Naive thymus-derived CD8-positive, alpha-beta T cell (primary cell): ENCODE measurements at regions not wholly inside any gene's neighbourhood (a gene's known extent, or its start where the extent isn't known, plus 50 kb on each side); places are given as distances from the start of the nearest gene placed in this dataset.
"Not testable (repeated sequence)": the region's sequence is repeated elsewhere in the genome, so short reads cannot be mapped to it uniquely, and the experiment has no call there.

ENCODE experiments used
- ATAC-seq, 2 donors: fragments of 150-1000 bp; cut with Tn5 transposase in 1 of 2; sonication (Bioruptor Pico), chemical (Tn5 transposase) in 1 of 2; 1 replicate in 1 of 2; 2 replicates in 1 of 2; pipeline ENCODE4 v1.10.0; 2021; ENCODE audit warnings: mild to moderate bottlenecking in 2 of 2, moderate library complexity in 2 of 2
- POLR2A ChIA-PET: fragments of 350-600 bp; sonication (Branson Sonifier 250); formaldehyde crosslinking; loops from one replicate; lab custom pipeline; 2021; ENCODE audit warnings: antibody characterized with exemption; lab: Charles Lee
- DNase-seq, 10 donors: peaks; one replicate each; pipeline versions ENCODE4 v3.0.0 to v3.0.0-alpha.2; 2020 to 2022
- H3K27ac Mint-ChIP-seq, 10 donors: one replicate each; pipeline ENCODE4 v1.8.0; 2020 to 2022; ENCODE audit warnings: mild to moderate bottlenecking in 10 of 10, mixed read lengths in 10 of 10, moderate library complexity in 4 of 10, inconsistent platforms in 1 of 10
- H3K27me3 Mint-ChIP-seq, 5 donors: one replicate each; pipeline ENCODE4 v1.8.0; 2021 to 2022; ENCODE audit warnings: mixed read lengths in 5 of 5
- H3K36me3 Mint-ChIP-seq, 3 donors: one replicate each; pipeline ENCODE4 v1.8.0; 2020 to 2022; ENCODE audit warnings: mixed read lengths in 3 of 3, mild to moderate bottlenecking in 2 of 3, inconsistent platforms in 1 of 3
- H3K4me1 Mint-ChIP-seq, 4 donors: one replicate each; pipeline ENCODE4 v1.8.0; 2021 to 2022; ENCODE audit warnings: mixed read lengths in 4 of 4
- H3K4me3 Mint-ChIP-seq, 10 donors: one replicate each; pipeline ENCODE4 v1.8.0; 2020 to 2022; ENCODE audit warnings: mild to moderate bottlenecking in 10 of 10, mixed read lengths in 10 of 10, moderate library complexity in 6 of 10, inconsistent platforms in 1 of 10
- H3K9me3 Mint-ChIP-seq, 9 donors: one replicate each; pipeline ENCODE4 v1.8.0; 2020 to 2022; ENCODE audit warnings: mixed read lengths in 9 of 9, mild to moderate bottlenecking in 3 of 9, inconsistent platforms in 1 of 9, moderate library complexity in 1 of 9

- H3K27ac Mint-ChIP-seq: no peak overlapping the region
- H3K4me3 Mint-ChIP-seq: no peak overlapping the region
- H3K27me3 Mint-ChIP-seq: peaks cover 0 to 16% (median 4%) of the 10 kb centered on the region in 5 donors
- ATAC-seq (no peak), DNase-seq (no peak)
- no peaks in the 10 kb centered on the region for H3K36me3 Mint-ChIP-seq
- peaks cover 0 to 9% (median 0%) of the 10 kb centered on the region in 9 donors for H3K9me3 Mint-ChIP-seq
- peaks cover 0 to 2% (median 0%) of the 10 kb centered on the region in 4 donors for H3K4me1 Mint-ChIP-seq
- POLR2A ChIA-PET: no interaction called here
Measured at GRCh38 chr1:60727552-60727951, 354.8 kb upstream of the NFIA start.

DNA sequence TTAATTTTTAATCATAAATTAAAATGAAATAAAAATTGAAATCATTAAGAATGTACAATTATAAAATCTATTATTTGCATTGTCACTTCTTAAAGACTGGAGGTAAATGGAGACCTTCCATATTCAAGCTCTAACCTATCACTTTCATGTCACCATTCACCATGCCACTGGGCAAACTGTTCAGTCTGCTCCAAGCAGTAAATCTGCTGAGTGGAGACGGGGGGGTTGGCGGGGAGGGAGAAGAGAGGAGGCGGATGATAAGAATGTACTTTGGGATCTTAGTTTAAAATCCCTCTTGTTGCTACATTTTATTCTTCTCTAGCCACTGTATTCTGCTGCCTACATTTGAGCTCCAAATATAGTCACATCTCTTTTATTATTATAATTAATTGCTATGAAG, 365.9 kb upstream of the NFIA start:
- POLR2A ChIA-PET: no interaction called here
- peaks cover 0 to 1% (median 0%) of the 10 kb centered on the region in 5 donors for H3K27me3 Mint-ChIP-seq
- H3K9me3 Mint-ChIP-seq: peaks cover 0 to 3% (median 0%) of the 10 kb centered on the region in 9 donors
- DNase-seq (no peak), ATAC-seq (no peak)
- no peak overlapping the region for H3K4me3 Mint-ChIP-seq
- H3K4me1 Mint-ChIP-seq: no peaks in the 10 kb centered on the region
- H3K27ac Mint-ChIP-seq: no peak overlapping the region
- no peaks in the 10 kb centered on the region for H3K36me3 Mint-ChIP-seq

- Mint-ChIP-seq H3K4me3 (no peak overlapping the region), H3K4me1 (no peaks in the 10 kb centered on the region), H3K27me3 (peaks cover 0 to 1% (median 0%) of the 10 kb centered on the region in 5 donors), H3K9me3 (peaks cover 0 to 5% (median 3%) of the 10 kb centered on the region in 9 donors), H3K36me3 (no peaks in the 10 kb centered on the region), H3K27ac (no peak overlapping the region)
- DNase-seq: no peak
- no peak for ATAC-seq
- POLR2A ChIA-PET: no interaction called here
Measured at GRCh38 chr1:60715970-60716369, 366.4 kb upstream of the NFIA start.

GRCh38 chr1:60709426-60709825, 372.9 kb upstream of the NFIA start:
- ATAC-seq (no peak), DNase-seq (no peak)
- peaks cover 3 to 11% (median 6%) of the 10 kb centered on the region in 5 donors for H3K27me3 Mint-ChIP-seq
- POLR2A ChIA-PET: no interaction called here
- H3K4me1 Mint-ChIP-seq: no peaks in the 10 kb centered on the region
- no peak overlapping the region for H3K4me3 Mint-ChIP-seq
- no peak overlapping the region for H3K27ac Mint-ChIP-seq
- H3K36me3 Mint-ChIP-seq: no peaks in the 10 kb centered on the region
- peaks cover 0 to 25% (median 6%) of the 10 kb centered on the region in 9 donors for H3K9me3 Mint-ChIP-seq

- POLR2A ChIA-PET: no interaction called here
- Mint-ChIP-seq H3K4me1 (no peaks in the 10 kb centered on the region), H3K27ac (peak overlapping the region in 1 of 10 donors; percentile 83), H3K9me3 (peaks cover 0 to 11% (median 4%) of the 10 kb centered on the region in 9 donors), H3K4me3 (no peak overlapping the region), H3K36me3 (no peaks in the 10 kb centered on the region), H3K27me3 (peaks cover 3 to 18% (median 7%) of the 10 kb centered on the region in 5 donors)
- DNase-seq (no peak), ATAC-seq (no peak)
Measured at GRCh38 chr1:60705026-60705425, 377.3 kb upstream of the NFIA start.

GRCh38 chr1:60703155-60703554, 379.2 kb upstream of the NFIA start:
- peaks cover 0 to 8% (median 2%) of the 10 kb centered on the region in 9 donors for H3K9me3 Mint-ChIP-seq
- DNase-seq: no peak
- H3K4me1 Mint-ChIP-seq: no peaks in the 10 kb centered on the region
- H3K4me3 Mint-ChIP-seq: no peak overlapping the region
- H3K36me3 Mint-ChIP-seq: no peaks in the 10 kb centered on the region
- no peak for ATAC-seq
- H3K27ac Mint-ChIP-seq: no peak overlapping the region
- POLR2A ChIA-PET: no interaction called here
- peaks cover 3 to 18% (median 7%) of the 10 kb centered on the region in 5 donors for H3K27me3 Mint-ChIP-seq

- POLR2A ChIA-PET: no interaction called here
- Mint-ChIP-seq H3K27ac (no peak overlapping the region), H3K9me3 (peaks cover 0 to 2% (median 0%) of the 10 kb centered on the region in 9 donors), H3K4me3 (no peak overlapping the region), H3K36me3 (no peaks in the 10 kb centered on the region), H3K4me1 (no peaks in the 10 kb centered on the region), H3K27me3 (peaks cover 2 to 20% (median 7%) of the 10 kb centered on the region in 5 donors)
- no peak for DNase-seq
- ATAC-seq: no peak
Measured at GRCh38 chr1:60699325-60699724, 383.0 kb upstream of the NFIA start.

DNA sequence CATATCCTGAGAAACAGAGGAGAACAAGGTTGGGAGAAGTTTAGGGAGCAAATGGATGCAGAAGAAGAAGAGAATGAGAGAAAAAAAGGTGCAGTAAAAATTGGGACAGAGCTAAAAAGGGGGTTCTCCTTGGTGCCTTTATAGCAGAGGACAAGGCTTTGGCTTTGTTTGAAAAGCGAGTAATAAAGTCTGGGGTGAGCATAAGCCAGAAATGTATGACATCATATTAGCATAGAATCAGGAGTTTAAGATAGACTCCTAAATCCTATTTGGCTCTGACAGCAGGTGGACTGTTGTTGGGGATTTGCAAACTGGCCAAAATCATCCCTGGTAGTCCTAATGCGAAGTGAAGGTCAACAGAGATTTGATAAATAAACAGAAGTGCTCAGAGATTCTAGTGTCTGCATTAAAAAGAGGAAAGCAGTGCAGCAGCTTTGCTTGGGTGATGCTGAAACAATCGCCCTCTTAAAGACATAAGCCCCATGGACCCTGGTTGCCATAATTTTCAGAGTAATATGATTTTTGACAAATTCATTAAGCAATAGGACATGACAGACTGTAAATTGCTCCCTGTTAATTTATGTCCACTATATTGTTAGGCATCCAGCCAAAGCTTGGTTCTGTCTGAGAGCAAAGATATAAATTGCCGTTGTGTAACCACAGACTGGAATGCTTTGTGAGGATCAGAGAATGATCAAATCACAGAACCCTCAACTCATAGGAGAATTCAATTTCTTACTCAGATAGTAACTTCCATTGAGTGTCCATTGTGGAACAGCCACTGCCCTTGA, 385.0 kb upstream of the NFIA start:
- no peak for ATAC-seq
- H3K27ac Mint-ChIP-seq: no peak overlapping the region
- H3K4me3 Mint-ChIP-seq: no peak overlapping the region
- H3K27me3 Mint-ChIP-seq: peaks cover 2 to 20% (median 7%) of the 10 kb centered on the region in 5 donors
- H3K9me3 Mint-ChIP-seq: peaks cover 0 to 5% (median 2%) of the 10 kb centered on the region in 9 donors
- POLR2A ChIA-PET: no interaction called here
- H3K4me1 Mint-ChIP-seq: no peaks in the 10 kb centered on the region
- H3K36me3 Mint-ChIP-seq: no peaks in the 10 kb centered on the region
- DNase-seq: no peak

DNA sequence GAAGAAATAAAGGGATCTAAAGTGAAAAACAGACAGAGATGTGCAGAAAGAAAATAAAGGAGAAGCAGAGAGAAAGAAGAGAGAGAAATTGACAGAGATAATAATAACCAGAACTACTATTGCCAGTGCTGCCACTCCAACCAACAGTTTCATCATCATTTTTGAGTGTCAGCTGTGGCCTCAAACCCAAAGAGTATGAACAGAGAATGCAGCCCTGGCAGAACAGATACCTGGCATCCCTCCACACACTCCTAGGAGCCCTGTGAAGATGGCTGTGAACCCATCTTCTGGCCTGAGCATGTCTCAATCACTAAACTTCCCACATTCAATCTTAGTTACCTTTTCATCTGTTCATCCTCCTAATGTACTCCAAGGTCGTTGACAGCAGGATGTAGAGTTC, 385.8 kb upstream of the NFIA start:
- POLR2A ChIA-PET: no interaction called here
- Mint-ChIP-seq H3K4me3 (no peak overlapping the region), H3K27me3 (peaks cover 2 to 20% (median 7%) of the 10 kb centered on the region in 5 donors), H3K27ac (no peak overlapping the region), H3K9me3 (peaks cover 0 to 8% (median 2%) of the 10 kb centered on the region in 9 donors), H3K36me3 (no peaks in the 10 kb centered on the region), H3K4me1 (no peaks in the 10 kb centered on the region)
- ATAC-seq (no peak), DNase-seq (no peak)

GRCh38 chr1:60695716-60696171, 386.6 kb upstream of the NFIA start:
- DNase-seq (no peak), ATAC-seq (no peak)
- Mint-ChIP-seq H3K4me1 (no peaks in the 10 kb centered on the region), H3K27me3 (peaks cover 3 to 20% (median 7%) of the 10 kb centered on the region in 5 donors), H3K27ac (no peak overlapping the region), H3K36me3 (peaks cover 0 to 5% (median 0%) of the 10 kb centered on the region in 3 donors), H3K4me3 (no peak overlapping the region), H3K9me3 (peaks cover 0 to 8% (median 2%) of the 10 kb centered on the region in 9 donors)
- POLR2A ChIA-PET: no interaction called here

- Mint-ChIP-seq H3K27ac (no peak overlapping the region), H3K4me1 (no peaks in the 10 kb centered on the region), H3K36me3 (peaks cover 0 to 5% (median 0%) of the 10 kb centered on the region in 3 donors), H3K27me3 (peaks cover 3 to 20% (median 7%) of the 10 kb centered on the region in 5 donors), H3K4me3 (no peak overlapping the region), H3K9me3 (peaks cover 0 to 8% (median 2%) of the 10 kb centered on the region in 9 donors)
- DNase-seq: no peak
- POLR2A ChIA-PET: no interaction called here
- ATAC-seq: no peak
Measured at GRCh38 chr1:60694980-60695379, 387.4 kb upstream of the NFIA start.

GRCh38 chr1:60692031-60692430, 390.3 kb upstream of the NFIA start:
- Mint-ChIP-seq H3K27ac (no peak overlapping the region), H3K4me1 (no peaks in the 10 kb centered on the region), H3K9me3 (peaks cover 0 to 22% (median 11%) of the 10 kb centered on the region in 9 donors), H3K4me3 (no peak overlapping the region), H3K36me3 (peaks cover 0 to 5% (median 0%) of the 10 kb centered on the region in 3 donors), H3K27me3 (peaks cover 3 to 33% (median 13%) of the 10 kb centered on the region in 5 donors)
- POLR2A ChIA-PET: no interaction called here
- DNase-seq (no peak), ATAC-seq (no peak)

DNA sequence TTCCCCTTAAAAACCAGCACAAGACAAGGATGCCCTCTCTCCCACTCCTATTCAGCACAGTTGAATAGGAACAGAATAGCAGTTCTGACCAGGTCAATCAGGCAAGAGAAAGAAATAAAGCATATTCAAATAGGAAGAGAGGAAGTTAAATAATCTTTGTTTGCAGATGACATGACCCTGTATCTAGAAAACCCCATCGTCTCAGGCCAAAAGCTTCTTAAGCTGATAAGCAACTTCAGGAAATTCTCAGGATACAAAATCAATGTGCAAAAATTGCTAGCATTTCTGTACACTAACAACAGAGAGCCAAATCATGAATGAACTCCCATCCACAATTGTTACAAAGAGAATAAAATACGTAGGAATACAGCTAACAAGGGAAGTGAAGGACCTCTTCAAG, 394.1 kb upstream of the NFIA start:
- POLR2A ChIA-PET, H3K4me1 Mint-ChIP-seq, H3K4me3 Mint-ChIP-seq, DNase-seq, ATAC-seq, H3K27ac Mint-ChIP-seq: not testable (repeated sequence)
- Mint-ChIP-seq H3K36me3 (peaks cover 0 to 15% (median 0%) of the 10 kb centered on the region in 3 donors), H3K27me3 (peaks cover 0 to 27% (median 10%) of the 10 kb centered on the region in 5 donors), H3K9me3 (peaks cover 0 to 24% (median 9%) of the 10 kb centered on the region in 9 donors)
